GM12865 (cell line): ENCODE measurements at regions not wholly inside any gene's neighbourhood (a gene's known extent, or its start where the extent isn't known, plus 50 kb on each side); places are given as distances from the start of the nearest gene placed in this dataset.

Experiments
- DNase-seq: peaks from one replicate; pipeline ENCODE4 v3.0.0; 2010; ENCODE audit warnings: low read depth
- H3K4me3 ChIP-seq: 2 replicates; pipeline ENCODE4 v1.5.1; 2011; ENCODE audit warnings: mild to moderate bottlenecking, low read depth, low read length, control low read depth
- TF ChIP-seq, protein P1 (sequence below): IDR thresholded peaks from 2 replicates; pipeline ENCODE4 v1.5.1; 2011; ENCODE audit warnings: low read length, control low read depth, low read depth, inconsistent platforms; ENCODE audit not compliant: insufficient read depth; ENCODE audit errors: missing control alignments

GRCh38 chr2:12083713-12084419 lies 337.4 kb downstream of the LPIN1 start:
- DNase-seq = no peak
- no peak overlapping the region for H3K4me3 ChIP-seq
- TF ChIP-seq, protein P1, sequence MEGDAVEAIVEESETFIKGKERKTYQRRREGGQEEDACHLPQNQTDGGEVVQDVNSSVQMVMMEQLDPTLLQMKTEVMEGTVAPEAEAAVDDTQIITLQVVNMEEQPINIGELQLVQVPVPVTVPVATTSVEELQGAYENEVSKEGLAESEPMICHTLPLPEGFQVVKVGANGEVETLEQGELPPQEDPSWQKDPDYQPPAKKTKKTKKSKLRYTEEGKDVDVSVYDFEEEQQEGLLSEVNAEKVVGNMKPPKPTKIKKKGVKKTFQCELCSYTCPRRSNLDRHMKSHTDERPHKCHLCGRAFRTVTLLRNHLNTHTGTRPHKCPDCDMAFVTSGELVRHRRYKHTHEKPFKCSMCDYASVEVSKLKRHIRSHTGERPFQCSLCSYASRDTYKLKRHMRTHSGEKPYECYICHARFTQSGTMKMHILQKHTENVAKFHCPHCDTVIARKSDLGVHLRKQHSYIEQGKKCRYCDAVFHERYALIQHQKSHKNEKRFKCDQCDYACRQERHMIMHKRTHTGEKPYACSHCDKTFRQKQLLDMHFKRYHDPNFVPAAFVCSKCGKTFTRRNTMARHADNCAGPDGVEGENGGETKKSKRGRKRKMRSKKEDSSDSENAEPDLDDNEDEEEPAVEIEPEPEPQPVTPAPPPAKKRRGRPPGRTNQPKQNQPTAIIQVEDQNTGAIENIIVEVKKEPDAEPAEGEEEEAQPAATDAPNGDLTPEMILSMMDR = no peak

DNA sequence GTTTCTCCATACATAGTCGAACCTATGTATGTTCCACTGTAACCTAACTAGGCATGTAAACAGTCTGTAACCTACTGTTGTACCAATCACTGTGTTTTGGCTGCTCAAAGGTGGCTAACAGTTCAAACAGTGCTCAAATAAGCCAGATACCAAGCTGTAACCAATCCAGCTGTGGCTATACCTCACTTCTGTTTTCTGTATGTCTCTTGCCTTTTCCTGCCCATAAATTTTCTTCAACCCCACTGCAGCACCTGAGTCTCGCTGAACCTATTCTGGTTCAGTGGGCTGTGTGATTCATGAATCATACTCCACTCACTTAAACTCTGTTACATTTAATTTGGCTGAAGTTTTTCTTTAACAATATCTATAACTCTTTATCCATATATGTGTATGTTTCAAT lies 340.7 kb downstream of the LPIN1 start:
- TF ChIP-seq, protein P1 = no peak
- no peak for DNase-seq
- H3K4me3 ChIP-seq = no peak overlapping the region

DNA sequence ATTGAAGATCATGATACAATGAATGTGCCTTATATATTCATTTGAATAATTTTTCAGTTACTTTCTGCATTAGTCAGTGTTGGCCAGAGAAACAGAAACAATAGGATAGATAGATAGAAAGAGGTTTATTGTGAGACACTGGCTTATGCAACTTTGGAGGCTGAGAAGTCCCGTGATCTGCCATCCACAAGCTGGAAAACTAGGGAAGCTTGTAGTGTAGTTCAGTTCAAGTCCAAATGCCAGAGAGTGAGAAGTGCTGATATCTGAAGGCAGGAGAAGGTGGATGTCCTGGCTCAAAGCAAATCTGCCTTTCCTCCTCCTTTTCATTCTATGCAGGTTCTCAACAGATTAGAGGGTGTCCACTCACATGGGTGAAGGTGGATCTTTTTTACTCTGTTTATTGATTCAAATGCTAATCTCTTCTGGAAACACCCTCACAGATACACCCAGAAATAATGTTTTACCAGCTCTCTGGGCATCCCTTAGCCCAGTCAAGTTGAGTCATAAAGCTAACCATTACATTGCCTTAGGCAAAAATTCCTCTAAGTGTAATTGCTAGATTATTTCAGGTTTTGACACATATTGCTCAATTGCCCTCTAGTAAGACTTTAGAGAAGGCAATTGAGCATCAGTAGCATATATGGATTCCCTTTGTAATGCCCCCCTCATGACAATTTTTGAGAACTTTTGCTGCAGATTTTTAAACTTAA lies 341.4 kb downstream of the LPIN1 start:
- TF ChIP-seq, protein P1 = no peak
- H3K4me3 ChIP-seq = no peak overlapping the region
- no peak for DNase-seq

DNA sequence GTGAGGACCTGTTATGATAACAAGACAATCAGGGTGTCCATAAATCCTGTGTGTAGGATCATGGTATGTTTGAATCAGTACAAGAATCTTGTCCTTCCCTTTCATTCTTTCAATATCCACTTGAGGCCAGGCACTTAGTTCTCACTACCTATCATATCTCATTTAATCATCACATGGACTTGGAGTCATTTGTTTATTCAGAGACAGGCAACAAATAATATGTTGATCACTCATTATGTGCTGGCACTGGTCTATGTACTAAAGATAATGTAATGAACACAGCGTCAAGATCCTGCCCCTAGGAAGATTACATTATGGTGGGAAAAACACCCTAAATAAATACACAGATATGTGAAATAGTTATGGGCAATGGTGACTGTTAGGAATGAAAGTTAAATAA lies 342.6 kb downstream of the LPIN1 start:
- no peak overlapping the region for H3K4me3 ChIP-seq
- TF ChIP-seq, protein P1 = no peak
- DNase-seq = no peak

DNA sequence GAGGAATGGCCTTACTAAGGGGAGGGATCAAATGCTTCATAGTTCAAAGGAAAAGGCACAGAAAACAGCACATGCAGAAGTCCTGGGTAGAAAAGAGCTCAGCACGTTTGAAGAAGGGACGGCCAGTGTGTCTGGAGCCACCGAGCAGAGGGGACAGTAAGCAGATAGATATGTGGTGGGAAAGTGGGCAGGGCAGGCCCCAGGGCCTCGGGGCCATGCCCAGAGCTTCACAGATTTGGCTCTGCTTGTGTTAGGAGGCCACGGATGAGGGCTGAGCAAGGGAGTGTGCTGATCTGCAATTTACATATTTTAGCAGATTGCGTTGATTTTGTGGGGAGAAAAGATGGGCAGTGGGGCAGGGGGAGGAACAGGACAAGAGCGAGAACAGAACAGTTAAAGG lies 343.1 kb downstream of the LPIN1 start:
- H3K4me3 ChIP-seq = no peak overlapping the region
- DNase-seq = no peak
- TF ChIP-seq, protein P1 = no peak

DNA sequence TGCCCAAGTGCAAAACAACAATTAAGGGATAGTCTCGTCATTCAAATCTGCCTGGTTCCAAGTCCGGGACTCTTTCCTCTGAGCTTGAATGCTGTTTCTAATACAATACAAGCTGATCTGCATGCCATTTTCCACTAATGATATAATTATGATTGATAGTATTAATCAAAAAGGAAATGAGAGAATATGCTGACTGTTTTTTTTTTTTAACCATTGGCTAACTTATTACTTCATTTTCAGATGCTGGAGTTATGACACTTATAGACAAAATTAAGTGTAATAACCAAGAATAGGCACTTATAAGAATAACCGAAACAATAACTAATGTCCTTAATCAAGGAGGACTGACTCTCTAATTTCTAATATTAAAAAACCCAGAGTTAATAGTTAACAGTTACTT lies 343.6 kb downstream of the LPIN1 start:
- no peak for DNase-seq
- no peak overlapping the region for H3K4me3 ChIP-seq
- TF ChIP-seq, protein P1 = no peak
